HepG2 (cell line): ENCODE measurements at regions not wholly inside any gene's neighbourhood (a gene's known extent, or its start where the extent isn't known, plus 50 kb on each side); places are given as distances from the start of the nearest gene placed in this dataset.

Experiments used
- ATAC-seq: fragments of 200-7000 bp; cut with Tn5 transposase; 3 replicates; pipeline ENCODE4 v1.9.1; 2020; ENCODE audit warnings: mild to moderate bottlenecking, moderate library complexity
- BruUV-seq: library from RNA; stranded (reverse); fragments of 400-500 nt; replicated peaks from 2 replicates; lab custom pipeline; 2021; lab: Mats Ljungman, UMichigan
- CTCF ChIA-PET: fragments of 300-600 bp; formaldehyde crosslinking; extraction: SDS; loops from one replicate; lab custom pipeline; 2021; ENCODE audit warnings: low total read pairs, inconsistent platforms, low intra/inter-chr PET ratio; lab: Yijun Ruan, JAX
- POLR2A ChIA-PET: fragments of 350-600 bp; sonication (Branson Sonifier 250); formaldehyde crosslinking; loops from one replicate; lab custom pipeline; 2020; ENCODE audit warnings: antibody characterized with exemption, inconsistent platforms; lab: Yijun Ruan, JAX
- DNase-seq: peaks from one replicate; pipeline ENCODE4 v3.0.0-alpha.2; 2015; ENCODE audit warnings: low spot score
- FAIRE-seq: peaks from 3 replicates; lab custom pipeline; 2011; peaks lifted over from hg19 to GRCh38; lab: Jason Lieb, UNC
- H2AFZ ChIP-seq: one replicate; pipeline ENCODE4 v1.6.1; 2011; ENCODE audit warnings: low read length, inconsistent platforms
- H3K27ac ChIP-seq: fragments of 300-600 bp; 3 replicates; pipeline ENCODE4 v1.8.0; 2011; ENCODE audit warnings: mixed run types, mild to moderate bottlenecking, mixed read lengths, low read length, inconsistent platforms; ENCODE audit not compliant: insufficient read depth; ENCODE audit errors: extremely low read length
- H3K27me3 ChIP-seq, 2 experiments: fragments of 200-600 bp in 1 of 2; 2 replicates in 1 of 2; 3 replicates in 1 of 2; pipeline versions ENCODE4 v1.6.0 to v1.8.0; 2011; ENCODE audit warnings: low read length in 2 of 2, mild to moderate bottlenecking in 2 of 2, moderate library complexity in 2 of 2, inconsistent platforms in 1 of 2; ENCODE audit not compliant: insufficient read depth in 2 of 2, control insufficient read depth in 1 of 2
- H3K36me3 ChIP-seq, 2 experiments: fragments of 200-600 bp in 1 of 2; replicated peaks in 1 of 2; 2 replicates in 1 of 2; 3 replicates in 1 of 2; pipeline versions ENCODE4 v1.5.1 to v1.8.0; 2011; ENCODE audit warnings: low read length in 2 of 2, inconsistent platforms in 1 of 2; ENCODE audit not compliant: insufficient read depth in 2 of 2, control insufficient read depth in 1 of 2
- H3K4me1 ChIP-seq: 2 replicates; pipeline ENCODE4 v1.5.1; 2012; ENCODE audit warnings: low read length, inconsistent platforms; ENCODE audit not compliant: insufficient read depth
- H3K4me2 ChIP-seq: 2 replicates; pipeline ENCODE4 v1.6.0; 2011; ENCODE audit warnings: low read depth, low read length, inconsistent platforms
- H3K4me3 ChIP-seq, 3 experiments: fragments of 200-600 bp in 1 of 3; sonication (generic), shearing (Covaris generic) in 1 of 3; replicated peaks in 1 of 3; 2 replicates each; pipeline ENCODE4 v1.5.1; 2011 to 2016; ENCODE audit warnings: low read length in 3 of 3, inconsistent platforms in 2 of 3, low read depth in 2 of 3, mild to moderate bottlenecking in 2 of 3, control low read depth in 1 of 3, mixed read lengths in 1 of 3; ENCODE audit not compliant: insufficient read depth in 1 of 3
- H3K79me2 ChIP-seq: one replicate; pipeline ENCODE4 v1.6.1; 2011; ENCODE audit warnings: low read length, inconsistent platforms; ENCODE audit not compliant: insufficient read depth
- H3K9ac ChIP-seq: 2 replicates; pipeline ENCODE4 v1.6.0; 2011; ENCODE audit warnings: mild to moderate bottlenecking, low read depth, low read length, inconsistent platforms; ENCODE audit not compliant: insufficient read depth
- H3K9me3 ChIP-seq: 2 replicates; pipeline ENCODE4 v1.5.1; 2012; ENCODE audit warnings: mild to moderate bottlenecking, low read length
- H4K20me1 ChIP-seq: 2 replicates; pipeline ENCODE4 v1.6.0; 2011; ENCODE audit warnings: inconsistent platforms, mild to moderate bottlenecking, low read length, moderate library complexity; ENCODE audit not compliant: insufficient read depth
- BRCA1 ChIP-seq: sonication (generic); formaldehyde crosslinking; IDR thresholded peaks from 2 replicates; pipeline ENCODE4 v1.4.0; 2020; ENCODE audit warnings: missing genetic modification reagents
- ELF3 ChIP-seq: IDR thresholded peaks from 2 replicates; pipeline ENCODE4 v1.6.1; 2016; ENCODE audit warnings: missing genetic modification reagents, missing compliant biosample characterization
- GABPA ChIP-seq, 2 experiments: IDR thresholded peaks; 2 replicates each; pipeline ENCODE4 v1.6.1; 2011 to 2016; ENCODE audit warnings: low read depth in 2 of 2, low read length in 1 of 2, missing biosample characterization in 1 of 2, missing genetic modification characterization in 1 of 2
- HNRNPUL1 ChIP-seq: fragments of 200-400 bp; formaldehyde crosslinking; IDR thresholded peaks from 2 replicates; pipeline ENCODE4 v1.6.1; 2017; ENCODE audit warnings: low read depth, mild to moderate bottlenecking, low read length, moderate library complexity
- MIER2 ChIP-seq: IDR thresholded peaks from 2 replicates; pipeline ENCODE4 v1.6.1; 2016; ENCODE audit warnings: missing biosample characterization, missing genetic modification reagents
- POGZ ChIP-seq: sonication (generic); formaldehyde crosslinking; IDR thresholded peaks from 2 replicates; pipeline ENCODE4 v1.4.0; 2020; ENCODE audit warnings: mild to moderate bottlenecking, missing genetic modification reagents
- RFX1 ChIP-seq: fragments of 450-650 bp; IDR thresholded peaks from 2 replicates; pipeline ENCODE4 v1.6.1; 2017
- SOX5 ChIP-seq: IDR thresholded peaks from 2 replicates; pipeline ENCODE4 v1.6.1; 2016; ENCODE audit warnings: borderline replicate concordance
- TAF1 ChIP-seq: sonication (generic); formaldehyde crosslinking; IDR thresholded peaks from 2 replicates; pipeline ENCODE4 v1.4.0; 2020; ENCODE audit warnings: missing genetic modification reagents
- ZMYM2 ChIP-seq: sonication (generic); formaldehyde crosslinking; IDR thresholded peaks from 2 replicates; pipeline ENCODE4 v1.8.0; 2022; ENCODE audit warnings: mild to moderate bottlenecking, missing genetic modification reagents
- ZNF121 ChIP-seq: sonication (generic); formaldehyde crosslinking; IDR thresholded peaks from 2 replicates; pipeline ENCODE4 v1.5.0; 2020; ENCODE audit warnings: mild to moderate bottlenecking, missing genetic modification reagents
- ZNF230 ChIP-seq: sonication (generic); formaldehyde crosslinking; IDR thresholded peaks from 2 replicates; pipeline ENCODE4 v1.4.0; 2020; ENCODE audit warnings: mild to moderate bottlenecking, missing genetic modification reagents
- ZNF326 ChIP-seq: sonication (generic); formaldehyde crosslinking; IDR thresholded peaks from 2 replicates; pipeline ENCODE4 v1.4.0; 2020; ENCODE audit warnings: missing genetic modification reagents, borderline replicate concordance
- ZNF556 ChIP-seq: sonication (generic); formaldehyde crosslinking; IDR thresholded peaks from 2 replicates; pipeline ENCODE4 v1.4.0; 2020; ENCODE audit warnings: mild to moderate bottlenecking, missing genetic modification reagents, borderline replicate concordance
- ZNF564 ChIP-seq: sonication (generic); formaldehyde crosslinking; IDR thresholded peaks from 2 replicates; pipeline ENCODE4 v1.8.1; 2023; ENCODE audit warnings: mild to moderate bottlenecking, missing genetic modification reagents
- WGBS: methylation state at CpG from one replicate; pipeline ENCODE4 v1.1.6; 2017; ENCODE audit warnings: low lambda C conversion rate; 5-methylcytosine and 5-hydroxymethylcytosine counted together
- in situ Hi-C: cut with HindIII; loops from 2 replicates; pipeline ENCODE4 v1.10.0; 2017; ENCODE audit warnings: low pct_unique_long_range_greater_than_20kb; ENCODE audit not compliant: extremely low pct_ligation_motif_present
- intact Hi-C: fragments of 100-400 bp; cut with micrococcal nuclease; formaldehyde crosslinking; loops from one replicate; pipeline ENCODE4 v1.10.0; 2022; ENCODE audit not compliant: unreplicated experiment

DNA sequence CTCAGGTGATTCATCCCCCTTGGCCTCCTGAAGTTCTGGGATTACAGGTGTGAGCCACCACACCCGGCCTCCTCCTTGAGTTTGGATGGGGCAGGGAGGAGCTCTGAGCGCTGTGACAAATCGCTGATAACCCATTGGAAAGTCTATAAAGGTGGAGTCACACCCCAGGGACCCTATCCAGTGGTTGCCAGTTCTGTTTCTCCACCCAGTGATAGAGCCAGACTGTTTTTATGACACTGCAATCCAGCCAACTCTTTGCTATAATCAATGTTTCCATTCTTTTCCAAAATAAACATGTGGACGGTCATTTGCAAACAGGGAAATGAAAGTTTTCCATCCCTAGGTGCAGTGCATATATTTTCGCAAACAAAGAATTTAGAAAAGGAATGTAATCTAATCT, 142.0 kb upstream of the PELI2 start:
- Histone ChIP-seq H3K27me3 (no peaks in the 10 kb centered on the region), H3K4me1 (no peaks in the 10 kb centered on the region), H3K27ac (no peak overlapping the region), H4K20me1 (no peaks in the 10 kb centered on the region), H3K4me2 (no peak overlapping the region), H3K36me3 (no peaks in the 10 kb centered on the region), H3K9me3 (no peaks in the 10 kb centered on the region), H3K79me2 (no peaks in the 10 kb centered on the region)
- in situ Hi-C loops (no loop called here), intact Hi-C loops (no loop called here)
- DNase-seq (no peak), FAIRE-seq (no peak), ATAC-seq (no peak)
- CTCF ChIA-PET, result no interaction called here
- POLR2A ChIA-PET, result no interaction called here
- no peak for TF ChIP-seq ZNF326 (CRISPR knock-in tag)
- no peak for TF ChIP-seq POGZ (CRISPR knock-in tag)
- TF ChIP-seq MIER2 (CRISPR knock-in tag), result no peak
- TF ChIP-seq, all 625 proteins: peak for 0
- Histone ChIP-seq H2AFZ (no peak overlapping the region), H3K9ac (no peak overlapping the region), H3K4me3 (no peak overlapping the region)
- 17% methylated on average over 5 of the region's 5 CpGs for WGBS
- BruUV-seq, result no TSS peak

DNA sequence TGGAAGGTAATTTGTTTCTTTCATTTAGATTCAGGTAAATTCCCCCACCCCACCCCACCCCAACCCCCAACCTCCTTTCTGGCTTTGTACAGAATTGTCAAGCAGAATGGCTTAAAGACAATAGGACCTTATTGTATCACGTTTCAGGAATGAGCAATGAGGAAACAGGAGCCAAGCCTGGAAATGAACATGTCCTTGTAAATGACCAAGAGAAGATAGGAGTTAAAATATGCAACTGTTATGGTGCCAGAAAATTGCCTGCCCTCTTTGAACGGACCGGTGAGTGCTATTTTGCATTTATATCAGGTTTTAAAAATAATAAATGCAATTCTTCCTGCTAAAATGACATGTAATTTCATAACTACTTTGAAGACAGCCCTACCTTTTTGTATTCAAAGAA, 141.6 kb upstream of the PELI2 start:
- TF ChIP-seq ELF3 (CRISPR knock-in tag) (no peak), SOX5 (CRISPR knock-in tag) (no peak), RFX1 (no peak), BRCA1 (CRISPR knock-in tag) (no peak), GABPA (IDR thresholded peaks at IDR 0.05; ENCODE audit: low read depth, low read length) (no peak), GABPA (CRISPR knock-in tag; IDR thresholded peaks at IDR 0.05; ENCODE audit: low read depth) (no peak), ZNF230 (no peak), HNRNPUL1 (no peak), TAF1 (no peak), ZNF556 (no peak), ZNF121 (no peak), ZMYM2 (CRISPR knock-in tag) (no peak), ZNF564 (CRISPR knock-in tag) (no peak)
- TF ChIP-seq, all 625 proteins: peak for 0
- WGBS, result 52% methylated on average over 3 of the region's 3 CpGs
- H3K27me3 ChIP-seq, result no peaks in the 10 kb centered on the region
- DNase-seq, result no peak
- BruUV-seq, result no TSS peak
- H3K4me1 ChIP-seq, result no peaks in the 10 kb centered on the region
- POLR2A ChIA-PET, result no interaction called here
- H3K36me3 ChIP-seq, result no peaks in the 10 kb centered on the region
- no peak for FAIRE-seq
- no peak for ATAC-seq
- no peaks in the 10 kb centered on the region for H3K79me2 ChIP-seq
- in situ Hi-C loops, result no loop called here
- CTCF ChIA-PET, result no interaction called here
- H3K9ac ChIP-seq, result no peak overlapping the region
- no peak overlapping the region for H2AFZ ChIP-seq
- intact Hi-C loops, result no loop called here
- no peak overlapping the region for H3K4me2 ChIP-seq
- H3K27ac ChIP-seq, result no peak overlapping the region
- no peak overlapping the region for H3K4me3 ChIP-seq
- H3K9me3 ChIP-seq, result no peaks in the 10 kb centered on the region
- no peaks in the 10 kb centered on the region for H4K20me1 ChIP-seq
